Caco-2 (cell line): ENCODE measurements at regions not wholly inside any gene's neighbourhood (a gene's known extent, or its start where the extent isn't known, plus 50 kb on each side); places are given as distances from the start of the nearest gene placed in this dataset.
"Not testable (repeated sequence)": the region's sequence is repeated elsewhere in the genome, so short reads cannot be mapped to it uniquely, and the experiment has no call there.

Experiments used
- BruUV-seq: library from RNA; stranded (reverse); fragments of 400-500 nt; replicated peaks from 2 replicates; lab custom pipeline; 2021; lab: Mats Ljungman, UMichigan
- CTCF ChIA-PET: fragments of 300-600 bp; sonication (Branson Sonifier 250); formaldehyde crosslinking; loops from one replicate; lab custom pipeline; 2022; ENCODE audit warnings: antibody characterized with exemption; lab: Charles Lee
- POLR2A ChIA-PET: fragments of 300-600 bp; sonication (Branson Sonifier 250); formaldehyde crosslinking; loops from one replicate; lab custom pipeline; 2022; ENCODE audit warnings: antibody characterized with exemption; lab: Charles Lee
- DNase-seq, 2 experiments: peaks; one replicate each; pipeline versions ENCODE4 v3.0.0 to v3.0.0-alpha.2; 2020 to 2022
- H3K27me3 ChIP-seq: replicated peaks from 2 replicates; pipeline ENCODE4 v1.6.0; 2011; ENCODE audit warnings: low read length; ENCODE audit not compliant: control insufficient read depth, insufficient read depth
- H3K36me3 ChIP-seq: 2 replicates; pipeline ENCODE4 v1.5.1; 2011; ENCODE audit warnings: low read length; ENCODE audit not compliant: control insufficient read depth, insufficient read depth
- H3K4me1 ChIP-seq: fragments of 250-450 bp; sonication (Bioruptor Pico); 2 replicates; pipeline ENCODE4 v1.5.1; 2020; ENCODE audit warnings: mild to moderate bottlenecking
- H3K4me3 ChIP-seq: 2 replicates; pipeline ENCODE4 v1.5.1; 2011; ENCODE audit warnings: low read depth, mild to moderate bottlenecking, control low read depth, low read length
- H3K9me3 ChIP-seq: fragments of 250-450 bp; sonication (Bioruptor Pico); 2 replicates; pipeline ENCODE4 v1.5.1; 2020; ENCODE audit warnings: mild to moderate bottlenecking, moderate library complexity
- H3K27ac Mint-ChIP-seq: one replicate; pipeline ENCODE4 v1.8.0; 2022; ENCODE audit warnings: mixed read lengths; ENCODE audit not compliant: unreplicated experiment
- H3K27me3 Mint-ChIP-seq: one replicate; pipeline ENCODE4 v1.8.0; 2022; ENCODE audit warnings: mixed read lengths; ENCODE audit not compliant: insufficient read depth, unreplicated experiment
- H3K36me3 Mint-ChIP-seq: one replicate; pipeline ENCODE4 v1.8.0; 2022; ENCODE audit warnings: mild to moderate bottlenecking, mixed read lengths; ENCODE audit not compliant: insufficient read depth, unreplicated experiment
- H3K4me1 Mint-ChIP-seq: one replicate; pipeline ENCODE4 v1.8.0; 2022; ENCODE audit warnings: low read depth, mixed read lengths; ENCODE audit not compliant: unreplicated experiment
- H3K4me3 Mint-ChIP-seq: one replicate; pipeline ENCODE4 v1.8.0; 2022; ENCODE audit warnings: mild to moderate bottlenecking, moderate library complexity, mixed read lengths; ENCODE audit not compliant: unreplicated experiment
- H3K9me3 Mint-ChIP-seq: one replicate; pipeline ENCODE4 v1.8.0; 2022; ENCODE audit warnings: mixed read lengths; ENCODE audit not compliant: unreplicated experiment
- CTCF ChIP-seq, 2 experiments: fragments of 200-600 bp in 1 of 2; IDR thresholded peaks; 1 replicate in 1 of 2; 2 replicates in 1 of 2; pipeline versions ENCODE4 v1.5.1 to v1.8.0; 2011 to 2022; ENCODE audit warnings: antibody characterized with exemption in 1 of 2, control low read depth in 1 of 2, inconsistent platforms in 1 of 2, low read depth in 1 of 2, low read length in 1 of 2, mild to moderate bottlenecking in 1 of 2, moderate library complexity in 1 of 2; ENCODE audit not compliant: insufficient read depth in 1 of 2, severe bottlenecking in 1 of 2, unreplicated experiment in 1 of 2
- intact Hi-C: fragments of 100-400 bp; cut with micrococcal nuclease; formaldehyde crosslinking; loops from one replicate; pipeline ENCODE4 v1.10.0; 2022; ENCODE audit not compliant: unreplicated experiment

GRCh38 chr3:139109271-139109670, 64.6 kb upstream of the PRR23C start:
- Mint-ChIP-seq H3K9me3 (no peaks in the 10 kb centered on the region), H3K4me1 (peaks cover 16% of the 10 kb centered on the region), H3K4me3 (no peak overlapping the region), H3K36me3 (peaks cover 4% of the 10 kb centered on the region), H3K27me3 (no peaks in the 10 kb centered on the region), H3K27ac (no peak overlapping the region)
- intact Hi-C loops: no loop called here
- no TSS peak for BruUV-seq
- CTCF ChIA-PET: no interaction called here
- no peak overlapping the region for H3K4me3 ChIP-seq
- no peak for TF ChIP-seq CTCF (IDR thresholded peaks at IDR 0.05; ENCODE audit: insufficient read depth in 1 of 2, low read depth in 1 of 2, low read length in 1 of 2, severe bottlenecking in 1 of 2, unreplicated experiment in 1 of 2)
- no peaks in the 10 kb centered on the region for H3K9me3 ChIP-seq
- peaks cover 26% of the 10 kb centered on the region for H3K4me1 ChIP-seq
- H3K27me3 ChIP-seq: no peaks in the 10 kb centered on the region
- no peak for DNase-seq
- POLR2A ChIA-PET: no interaction called here
- H3K36me3 ChIP-seq: no peaks in the 10 kb centered on the region

- no peak for DNase-seq
- H3K36me3 Mint-ChIP-seq: peaks cover 4% of the 10 kb centered on the region
- peaks cover 16% of the 10 kb centered on the region for H3K4me1 Mint-ChIP-seq
- no peak for TF ChIP-seq CTCF (IDR thresholded peaks at IDR 0.05; ENCODE audit: insufficient read depth in 1 of 2, low read depth in 1 of 2, low read length in 1 of 2, severe bottlenecking in 1 of 2, unreplicated experiment in 1 of 2)
- ChIA-PET CTCF (interaction anchor here (3.9 kb wide), 1 partner anchor 219 kb away, joined by 42 read pairs; no protein-coding TSS in a partner anchor), POLR2A (no interaction called here)
- H3K9me3 ChIP-seq: no peaks in the 10 kb centered on the region
- no peaks in the 10 kb centered on the region for H3K36me3 ChIP-seq
- no TSS peak for BruUV-seq
- no peaks in the 10 kb centered on the region for H3K27me3 Mint-ChIP-seq
- no peak overlapping the region for H3K4me3 ChIP-seq
- H3K27ac Mint-ChIP-seq: no peak overlapping the region
- intact Hi-C loops: no loop called here
- peaks cover 21% of the 10 kb centered on the region for H3K4me1 ChIP-seq
- H3K27me3 ChIP-seq: no peaks in the 10 kb centered on the region
- no peaks in the 10 kb centered on the region for H3K9me3 Mint-ChIP-seq
- H3K4me3 Mint-ChIP-seq: no peak overlapping the region
Measured at GRCh38 chr3:139110072-139110830, 65.6 kb upstream of the PRR23C start.

- POLR2A ChIA-PET, H3K9me3 ChIP-seq, BruUV-seq, H3K27me3 ChIP-seq, H3K27me3 Mint-ChIP-seq, H3K36me3 ChIP-seq, DNase-seq, intact Hi-C loops, H3K9me3 Mint-ChIP-seq, H3K4me3 Mint-ChIP-seq, H3K36me3 Mint-ChIP-seq, H3K4me3 ChIP-seq, H3K27ac Mint-ChIP-seq: not testable (repeated sequence)
- H3K4me1 ChIP-seq: peaks cover 14% of the 10 kb centered on the region
- CTCF ChIA-PET: interaction anchor here (1.0 to 3.9 kb wide), 5 partner anchors 8 to 220 kb away, joined by 3 to 42 read pairs (median 6); no protein-coding TSS in a partner anchor
- peaks cover 10% of the 10 kb centered on the region for H3K4me1 Mint-ChIP-seq
Measured at GRCh38 chr3:139110929-139111328, 66.2 kb upstream of the PRR23C start.
